Testis (tissue), 2 donors: ENCODE measurements at regions not wholly inside any gene's neighbourhood (a gene's known extent, or its start where the extent isn't known, plus 50 kb on each side); places are given as distances from the start of the nearest gene placed in this dataset.
"Not testable (repeated sequence)": the region's sequence is repeated elsewhere in the genome, so short reads cannot be mapped to it uniquely, and the experiment has no call there.

Source experiments
- DNase-seq: peaks from one replicate; pipeline ENCODE4 v3.0.0-alpha.2; 2019
- H3K27ac ChIP-seq, 2 donors: fragments of 200-600 bp; sonication (generic); one replicate each; pipeline ENCODE4 v1.5.1; 2019
- H3K27me3 ChIP-seq: fragments of 200-600 bp; sonication (generic); one replicate; pipeline ENCODE4 v1.5.1; 2019
- H3K36me3 ChIP-seq: fragments of 200-600 bp; sonication (generic); one replicate; pipeline ENCODE4 v1.5.1; 2017; ENCODE audit warnings: low read depth; ENCODE audit errors: missing control alignments
- H3K4me1 ChIP-seq: fragments of 200-600 bp; sonication (generic); one replicate; pipeline ENCODE4 v1.5.1; 2019
- H3K4me3 ChIP-seq, 2 donors: fragments of 200-600 bp; sonication (generic); one replicate each; pipeline ENCODE4 v1.5.1; 2017 to 2019
- H3K9me3 ChIP-seq: fragments of 200-600 bp; sonication (generic); one replicate; pipeline ENCODE4 v1.5.1; 2017
- POLR2A ChIP-seq: fragments of 450-650 bp; IDR thresholded peaks from one replicate; pipeline ENCODE4 v1.6.1; 2017; ENCODE audit warnings: antibody characterized with exemption, mild to moderate bottlenecking, moderate library complexity
- WGBS, 2 donors: methylation state at CpG; one replicate each; pipeline ENCODE4 v1.1.5; 2018; 5-methylcytosine and 5-hydroxymethylcytosine counted together
- intact Hi-C: fragments of 100-400 bp; cut with DNase I; formaldehyde crosslinking; loops from one replicate; pipeline ENCODE4 v1.15.1; 2023; ENCODE audit warnings: low total_unique reads
- TF ChIP-seq, protein P1 (sequence below), 3 experiments: fragments of 450-650 bp in 2 of 3; fragments of 200-600 bp in 1 of 3; sonication (generic) in 1 of 3; IDR thresholded peaks; one replicate each; pipeline ENCODE4 v1.5.1; 2016 to 2019; ENCODE audit warnings: antibody characterized with exemption in 3 of 3, mild to moderate bottlenecking in 2 of 3, moderate library complexity in 1 of 3

DNA sequence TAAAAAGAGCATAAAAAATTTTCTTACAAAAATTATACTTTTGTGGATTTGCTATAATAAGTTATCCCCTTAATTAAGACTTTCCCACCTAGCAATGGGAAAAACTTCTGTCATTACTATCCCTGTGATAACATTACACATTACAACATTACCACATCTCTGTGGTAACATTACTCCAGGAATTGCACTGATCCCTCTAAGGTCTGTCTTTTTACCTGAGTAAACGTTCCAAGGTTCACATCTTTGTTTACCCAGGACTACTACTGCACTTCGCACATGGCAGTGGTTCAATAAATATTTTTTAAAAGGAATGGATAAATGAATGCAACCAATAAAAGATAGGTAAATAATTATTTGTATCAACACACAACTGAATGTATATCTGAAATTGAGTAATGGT, 92.4 kb upstream of the NOX4 start:
- Histone ChIP-seq H3K27ac (no peak overlapping the region), H3K27me3 (no peaks in the 10 kb centered on the region), H3K9me3 (no peaks in the 10 kb centered on the region), H3K4me1 (no peaks in the 10 kb centered on the region), H3K36me3 (no peaks in the 10 kb centered on the region), H3K4me3 (no peak overlapping the region)
- intact Hi-C loops: no loop called here
- no peak for DNase-seq
- WGBS, 2 donors: 88% methylated on average over 2 of the region's 2 CpGs
- TF ChIP-seq, protein P1, sequence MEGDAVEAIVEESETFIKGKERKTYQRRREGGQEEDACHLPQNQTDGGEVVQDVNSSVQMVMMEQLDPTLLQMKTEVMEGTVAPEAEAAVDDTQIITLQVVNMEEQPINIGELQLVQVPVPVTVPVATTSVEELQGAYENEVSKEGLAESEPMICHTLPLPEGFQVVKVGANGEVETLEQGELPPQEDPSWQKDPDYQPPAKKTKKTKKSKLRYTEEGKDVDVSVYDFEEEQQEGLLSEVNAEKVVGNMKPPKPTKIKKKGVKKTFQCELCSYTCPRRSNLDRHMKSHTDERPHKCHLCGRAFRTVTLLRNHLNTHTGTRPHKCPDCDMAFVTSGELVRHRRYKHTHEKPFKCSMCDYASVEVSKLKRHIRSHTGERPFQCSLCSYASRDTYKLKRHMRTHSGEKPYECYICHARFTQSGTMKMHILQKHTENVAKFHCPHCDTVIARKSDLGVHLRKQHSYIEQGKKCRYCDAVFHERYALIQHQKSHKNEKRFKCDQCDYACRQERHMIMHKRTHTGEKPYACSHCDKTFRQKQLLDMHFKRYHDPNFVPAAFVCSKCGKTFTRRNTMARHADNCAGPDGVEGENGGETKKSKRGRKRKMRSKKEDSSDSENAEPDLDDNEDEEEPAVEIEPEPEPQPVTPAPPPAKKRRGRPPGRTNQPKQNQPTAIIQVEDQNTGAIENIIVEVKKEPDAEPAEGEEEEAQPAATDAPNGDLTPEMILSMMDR (IDR thresholded peaks at IDR 0.05): no peak
- TF ChIP-seq POLR2A: no peak

DNA sequence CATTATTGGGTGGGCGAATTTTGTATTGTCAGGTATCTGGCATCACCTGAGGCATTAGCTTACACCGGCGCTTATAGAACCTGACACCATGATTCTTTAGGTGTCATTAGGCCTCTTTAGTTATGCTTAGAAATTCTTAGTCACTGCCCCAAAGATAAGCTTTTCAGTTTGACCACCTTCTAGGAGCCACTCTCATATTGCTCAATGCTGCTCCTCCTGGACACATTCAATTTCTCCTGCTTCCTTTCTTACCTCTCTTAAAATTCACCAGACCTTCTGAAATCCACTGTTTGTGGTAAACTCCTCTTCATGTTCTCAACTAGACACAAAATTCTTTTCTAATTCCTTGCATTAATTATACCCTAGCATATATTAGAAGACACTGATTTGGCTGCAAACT, 93.9 kb upstream of the NOX4 start:
- 95 to 98% methylated on average over 3 of the region's 3 CpGs for whole genome bisulfite sequencing, 2 donors
- H3K9me3 ChIP-seq, DNase-seq, intact Hi-C loops, H3K36me3 ChIP-seq, H3K4me1 ChIP-seq, H3K4me3 ChIP-seq, H3K27ac ChIP-seq, H3K27me3 ChIP-seq: not testable (repeated sequence)

DNA sequence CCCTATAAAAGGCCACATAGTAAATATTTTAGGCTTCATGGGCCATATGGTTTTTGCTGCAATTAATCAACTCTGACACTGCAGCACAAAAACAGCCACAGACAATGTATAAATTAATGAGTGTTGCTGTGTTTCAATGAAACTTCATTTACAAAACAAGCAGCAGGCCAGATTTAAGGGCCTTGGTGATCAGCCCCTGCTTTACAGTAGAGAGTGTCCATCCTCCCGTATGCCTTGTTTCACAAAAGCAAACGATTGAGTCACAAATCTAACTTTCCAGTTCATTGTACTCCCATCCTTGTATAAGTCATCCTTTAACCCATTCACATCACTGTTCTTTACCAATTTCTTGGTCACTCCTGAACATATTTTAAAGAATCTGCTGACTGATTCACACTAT, 94.3 kb upstream of the NOX4 start:
- H3K9me3 ChIP-seq, H3K27ac ChIP-seq, H3K4me1 ChIP-seq, H3K4me3 ChIP-seq, H3K36me3 ChIP-seq, DNase-seq, intact Hi-C loops, H3K27me3 ChIP-seq: not testable (repeated sequence)
- WGBS, 2 donors: 67 to 74% methylated on average over 2 of the region's 2 CpGs

DNA sequence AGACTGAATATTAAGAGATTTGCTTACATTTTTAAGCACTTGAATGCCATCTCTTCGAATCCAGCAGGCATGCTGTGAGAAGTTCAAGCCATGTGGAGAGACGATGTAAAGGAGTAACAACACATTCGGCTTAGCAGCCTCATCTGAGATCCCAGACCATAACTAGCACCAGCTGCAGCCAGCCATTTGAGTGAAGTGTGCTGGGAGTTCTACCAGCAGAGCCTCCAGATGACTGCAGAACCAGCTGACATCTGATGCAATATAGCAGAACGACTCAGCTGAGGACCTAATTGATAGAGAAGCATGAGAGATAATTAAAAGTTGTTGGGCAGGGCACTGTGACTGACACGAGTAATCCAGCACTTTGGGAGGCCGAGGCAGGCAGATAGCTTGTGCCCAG, 98.2 kb upstream of the NOX4 start:
- H3K9me3 ChIP-seq, DNase-seq, H3K27me3 ChIP-seq, H3K4me1 ChIP-seq, H3K36me3 ChIP-seq, intact Hi-C loops, H3K27ac ChIP-seq, H3K4me3 ChIP-seq: not testable (repeated sequence)
- 71 to 78% methylated on average over 6 of the region's 6 CpGs for WGBS, 2 donors

DNA sequence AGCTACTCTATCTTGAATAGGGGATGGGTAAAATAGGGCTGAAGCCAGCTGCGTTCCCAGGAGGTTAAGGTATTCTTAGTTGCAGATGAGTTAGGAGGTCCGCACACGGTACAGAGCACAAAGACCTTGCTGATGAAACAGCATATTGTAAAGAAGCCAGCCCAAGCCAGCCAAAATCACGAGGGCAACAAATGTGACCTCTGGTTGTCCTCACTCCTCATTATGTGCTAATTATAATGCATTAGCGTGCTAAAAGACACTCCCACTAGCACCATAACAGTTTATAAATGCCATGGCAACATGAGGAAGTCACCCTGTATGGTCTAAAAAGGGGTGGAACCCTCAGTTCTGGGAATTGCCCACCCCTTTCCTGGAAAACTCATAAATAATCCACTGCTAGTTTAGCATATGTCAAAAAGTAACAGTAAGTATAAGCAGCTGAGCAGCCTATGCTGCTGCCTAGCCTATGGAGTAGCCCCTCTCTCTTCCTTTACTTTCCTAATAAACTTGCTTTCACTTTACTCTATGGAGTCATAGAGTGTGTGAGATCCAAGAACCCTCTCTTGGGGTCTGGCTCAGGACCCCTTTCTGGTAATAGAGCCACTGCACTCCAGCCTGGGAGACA, 98.9 kb upstream of the NOX4 start:
- H3K9me3 ChIP-seq, H3K36me3 ChIP-seq, H3K27ac ChIP-seq, H3K4me1 ChIP-seq, H3K4me3 ChIP-seq, intact Hi-C loops, H3K27me3 ChIP-seq, DNase-seq: not testable (repeated sequence)
- WGBS, 2 donors: 51 to 68% methylated on average over 5 of the region's 5 CpGs

DNA sequence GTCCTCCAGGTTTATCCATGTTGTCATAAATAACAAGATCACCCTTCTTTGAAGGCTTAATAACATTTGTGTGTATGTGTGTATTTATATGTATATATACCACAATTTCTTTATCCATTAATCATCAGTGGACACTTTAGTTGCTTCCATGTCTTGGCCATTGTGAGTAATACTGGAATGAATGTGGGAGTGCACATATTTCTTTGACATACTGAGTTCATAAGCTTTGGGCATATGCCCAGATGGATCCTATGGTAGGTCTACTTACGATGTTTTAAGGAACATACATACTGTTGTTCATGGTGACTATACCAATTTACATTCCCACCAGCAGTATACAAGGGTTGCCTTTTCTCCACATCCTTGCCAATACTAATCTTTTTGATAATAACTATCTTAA, 108.8 kb upstream of the TRIM77 start:
- intact Hi-C loops, DNase-seq: not testable (repeated sequence)
- 94 to 100% methylated on average over 1 of the region's 1 CpG for WGBS, 2 donors

DNA sequence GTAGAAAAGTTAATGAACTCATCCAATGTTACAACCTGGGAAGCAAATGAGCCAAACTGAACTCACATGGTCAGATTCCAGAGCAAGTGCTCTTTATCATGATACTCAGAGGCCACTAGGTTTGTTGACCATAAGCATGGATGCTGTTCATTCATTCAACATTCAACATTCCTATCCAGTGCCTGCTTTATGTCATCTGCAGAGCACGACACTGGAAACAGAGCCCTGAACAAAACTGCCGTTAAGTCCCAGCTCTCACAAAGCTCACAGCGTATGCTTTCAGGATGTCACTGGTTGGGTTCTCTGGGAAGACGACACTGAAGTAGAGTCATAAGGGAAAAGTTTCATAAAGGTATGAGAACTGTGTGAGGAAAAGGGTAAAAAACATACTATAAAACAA, 105.8 kb upstream of the TRIM77 start:
- H3K27me3 ChIP-seq: no peaks in the 10 kb centered on the region
- no peaks in the 10 kb centered on the region for H3K9me3 ChIP-seq
- no peak for DNase-seq
- H3K4me1 ChIP-seq: no peaks in the 10 kb centered on the region
- no peaks in the 10 kb centered on the region for H3K36me3 ChIP-seq
- TF ChIP-seq, protein P1 (IDR thresholded peaks at IDR 0.05): no peak
- no peak for TF ChIP-seq POLR2A
- no peak overlapping the region for H3K27ac ChIP-seq
- WGBS, 2 donors: 77 to 85% methylated on average over 4 of the region's 4 CpGs
- no peak overlapping the region for H3K4me3 ChIP-seq
- intact Hi-C loops: no loop called here

More for the DNA sequence above, 108.8 kb upstream of the TRIM77 start:
- H3K36me3 ChIP-seq, H3K4me3 ChIP-seq, H3K4me1 ChIP-seq, H3K27me3 ChIP-seq, H3K9me3 ChIP-seq, H3K27ac ChIP-seq: not testable (repeated sequence)

DNA sequence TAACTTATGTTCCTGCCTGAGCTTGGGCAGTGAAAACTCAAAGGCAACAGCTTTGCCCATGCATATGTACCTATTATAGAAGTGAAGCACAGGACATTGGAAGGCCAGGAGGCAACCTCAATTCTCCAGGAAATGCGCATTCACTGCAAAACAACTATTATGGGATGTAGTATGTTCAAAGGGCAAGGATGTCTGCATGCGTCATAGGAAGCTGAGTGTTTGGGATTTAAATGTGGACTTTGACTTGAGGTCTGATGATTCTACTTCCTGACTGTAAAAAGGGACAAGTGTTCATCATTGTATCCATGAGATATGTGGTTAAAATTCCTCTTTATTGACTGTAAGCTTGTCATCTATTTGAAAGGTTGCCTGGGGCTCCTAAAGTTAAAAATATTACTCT, 103.3 kb upstream of the TRIM77 start:
- H3K27ac ChIP-seq, H3K4me1 ChIP-seq, intact Hi-C loops, H3K27me3 ChIP-seq, DNase-seq, H3K36me3 ChIP-seq, H3K9me3 ChIP-seq, H3K4me3 ChIP-seq: not testable (repeated sequence)
- 74 to 77% methylated on average over 2 of the region's 2 CpGs for WGBS, 2 donors

DNA sequence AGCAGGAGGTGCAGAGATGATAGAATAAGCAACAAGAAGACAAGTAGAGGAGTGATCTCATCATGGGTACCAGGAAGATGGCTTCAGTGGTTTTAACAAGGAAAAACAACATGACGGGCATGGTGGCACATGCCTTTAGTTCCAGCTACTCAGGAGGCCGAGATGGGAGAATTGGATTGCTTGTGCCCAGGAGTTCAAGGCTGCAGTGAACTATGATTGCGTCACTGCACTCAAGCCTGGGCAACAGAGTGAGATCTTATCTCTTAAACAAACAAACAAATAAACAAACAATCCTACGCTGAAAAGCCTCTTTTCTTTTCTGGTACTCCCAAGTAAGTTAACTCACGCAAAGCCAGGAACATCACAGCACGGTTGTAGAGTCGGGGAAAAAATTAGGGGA, 102.6 kb upstream of the TRIM77 start:
- 55 to 69% methylated on average over 7 of the region's 7 CpGs for WGBS, 2 donors
- H3K27me3 ChIP-seq, H3K9me3 ChIP-seq, H3K36me3 ChIP-seq, intact Hi-C loops, DNase-seq, H3K4me3 ChIP-seq, H3K4me1 ChIP-seq, H3K27ac ChIP-seq: not testable (repeated sequence)
